HL-60/S4 treated with retinoic acid at 250 ng/mL for 4 days and 3 days (cell line): ENCODE measurements at regions not wholly inside any gene's neighbourhood (a gene's known extent, or its start where the extent isn't known, plus 50 kb on each side); places are given as distances from the start of the nearest gene placed in this dataset.

ENCODE experiments used
- in situ Hi-C: fragments of 300-500 bp; cut with MboI; formaldehyde crosslinking; loops from 2 replicates; pipeline ENCODE4 v1.7.0; 2022; ENCODE audit warnings: low sequenced_read_pairs

GRCh38 chr15:66940368-66940767, 125.0 kb upstream of the SMAD3 start:
- in situ Hi-C loops = loop anchor here (10.0 to 25.0 kb wide), 2 partner anchors 364 to 897 kb away; partner anchors contain the start of genes RNU6-1 and SKOR1

DNA sequence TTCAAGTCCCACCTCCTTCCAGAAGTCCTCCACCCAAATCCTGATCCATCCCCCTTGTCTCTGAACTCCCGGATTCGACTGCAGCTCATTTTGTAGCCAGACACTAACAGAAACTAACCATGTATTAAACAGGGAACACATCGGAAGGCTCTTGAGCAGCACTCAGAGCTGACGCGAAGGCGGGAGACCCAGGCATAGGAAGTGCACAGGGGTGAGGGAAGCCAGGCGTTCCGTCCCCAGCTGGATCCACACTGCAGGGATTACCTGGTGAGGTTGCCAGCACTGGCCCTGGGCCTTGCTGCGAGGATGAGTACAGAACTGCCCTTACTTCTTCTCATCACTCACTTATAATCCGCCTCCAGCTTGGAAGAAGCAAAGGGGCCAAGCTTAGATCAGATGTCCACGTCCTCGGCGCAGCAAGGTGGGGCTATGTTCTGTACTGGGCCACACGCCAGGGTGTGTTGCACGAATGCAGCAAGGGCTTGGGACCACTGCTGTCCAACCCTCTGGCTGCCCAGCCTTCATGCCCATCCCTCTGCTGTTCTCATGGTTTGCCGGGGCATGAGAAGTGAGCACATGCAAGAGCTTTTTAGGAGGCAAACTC, 124.2 kb upstream of the SMAD3 start:
- in situ Hi-C loops = loop anchor here (10.0 to 25.0 kb wide), 2 partner anchors 364 to 896 kb away; partner anchors contain the start of genes RNU6-1 and SKOR1

DNA sequence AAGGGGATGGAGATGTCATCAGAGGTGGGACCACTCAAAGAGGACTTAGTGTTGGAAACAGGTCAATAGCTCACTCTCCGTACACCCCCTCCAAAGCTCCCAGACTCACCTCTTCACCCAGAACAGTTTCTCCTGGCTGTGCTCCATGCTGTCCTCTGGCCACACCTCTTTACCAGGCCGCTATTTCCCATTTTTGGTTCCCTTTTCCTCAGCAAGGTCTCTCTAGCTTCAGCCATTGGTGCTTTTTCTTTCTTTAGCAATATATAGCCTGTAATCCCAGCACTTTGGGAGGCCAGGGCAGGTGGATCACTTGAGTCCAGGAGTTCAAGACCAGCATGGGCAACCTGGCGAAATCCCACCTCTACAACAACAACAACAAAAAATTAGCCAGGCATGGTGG, 123.6 kb upstream of the SMAD3 start:
- in situ Hi-C loops = loop anchor here (10.0 to 25.0 kb wide), 2 partner anchors 363 to 896 kb away; partner anchors contain the start of genes RNU6-1 and SKOR1

DNA sequence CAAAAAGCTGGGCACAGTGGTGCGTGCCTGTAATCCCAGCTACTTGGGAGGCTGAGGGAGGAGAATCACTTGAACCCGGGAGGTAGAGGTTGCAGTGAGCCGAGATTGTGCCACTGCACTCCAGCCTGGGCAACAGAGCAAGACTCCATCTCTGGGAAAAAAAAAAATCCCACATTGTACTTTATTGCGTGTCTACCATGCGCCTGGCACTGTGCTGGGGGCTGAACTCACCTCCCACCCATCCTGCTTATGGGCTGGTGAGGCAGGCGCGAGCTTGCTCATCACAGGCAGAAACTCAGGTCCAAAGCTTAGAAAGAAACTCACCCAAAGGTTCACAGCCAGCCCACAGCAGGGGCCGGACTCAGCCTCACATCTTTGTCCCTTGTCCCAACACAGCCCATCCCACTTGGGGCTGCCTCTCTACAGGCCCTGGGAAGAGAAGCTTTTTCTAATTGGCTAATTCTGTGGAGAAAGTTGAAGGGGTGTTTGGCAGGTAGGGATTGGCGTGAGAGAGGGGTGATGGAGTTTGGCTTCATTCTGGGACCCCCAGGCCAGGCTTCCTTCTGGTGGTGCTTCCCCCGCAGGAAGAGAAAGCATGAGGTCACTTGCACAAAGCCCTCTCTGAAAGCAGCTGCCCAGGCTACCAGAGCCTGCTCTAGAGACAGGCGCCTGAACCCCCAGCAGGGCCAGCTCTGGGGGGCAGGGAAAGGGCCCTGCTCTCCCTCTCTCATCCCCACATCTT, 122.6 kb upstream of the SMAD3 start:
- in situ Hi-C loops = loop anchor here (10.0 to 25.0 kb wide), 2 partner anchors 362 to 894 kb away; partner anchors contain the start of genes RNU6-1 and SKOR1

GRCh38 chr15:66943456-66944095, 121.8 kb upstream of the SMAD3 start:
- in situ Hi-C loops = loop anchor here (10.0 to 25.0 kb wide), 2 partner anchors 361 to 894 kb away; partner anchors contain the start of genes RNU6-1 and SKOR1

DNA sequence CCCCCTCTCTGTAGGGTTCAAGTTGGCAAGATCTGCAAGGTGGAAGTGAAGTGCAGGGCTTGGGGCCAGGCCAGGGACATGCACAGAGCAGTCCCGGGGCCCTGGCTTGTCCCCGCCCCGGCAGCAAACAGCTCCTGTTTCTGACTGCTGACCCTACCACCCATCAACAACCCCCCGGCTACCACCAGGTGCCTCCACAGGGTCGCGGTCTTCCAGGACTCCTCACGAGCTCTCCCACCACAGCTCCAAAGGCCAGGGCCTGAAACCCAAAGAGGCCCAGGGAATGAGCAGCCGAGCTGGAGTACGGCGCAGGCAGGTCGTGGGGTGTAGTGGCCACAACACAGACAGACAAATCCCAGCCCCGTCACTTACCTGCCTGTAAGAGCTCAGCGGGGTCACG, 121.3 kb upstream of the SMAD3 start:
- in situ Hi-C loops = loop anchor here (10.0 to 25.0 kb wide), 2 partner anchors 361 to 893 kb away; partner anchors contain the start of genes RNU6-1 and SKOR1

DNA sequence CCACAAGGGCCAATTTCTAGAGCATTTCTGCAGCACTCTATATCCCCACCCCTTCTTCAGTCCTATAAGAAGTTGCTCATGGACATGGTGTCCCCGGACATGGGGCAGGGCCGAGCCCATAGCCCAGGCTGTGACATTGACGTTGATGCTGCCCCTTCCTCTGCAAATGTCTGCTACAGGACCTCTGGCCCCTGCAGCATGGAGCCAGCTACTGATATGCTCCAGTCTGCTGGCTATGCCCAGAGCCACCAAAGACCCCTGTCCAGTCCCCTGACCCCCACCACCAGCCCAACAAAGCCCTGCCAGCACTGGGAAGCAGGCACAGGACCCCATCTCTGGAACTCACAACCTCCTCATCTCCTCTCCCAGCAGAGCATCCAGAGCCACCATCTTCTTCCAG, 120.1 kb upstream of the SMAD3 start:
- in situ Hi-C loops = loop anchor here (10.0 to 25.0 kb wide), 2 partner anchors 360 to 892 kb away; partner anchors contain the start of genes RNU6-1 and SKOR1

GRCh38 chr15:66945842-66946241, 119.6 kb upstream of the SMAD3 start:
- in situ Hi-C loops = loop anchor here (10.0 to 25.0 kb wide), 2 partner anchors 359 to 891 kb away; partner anchors contain the start of genes RNU6-1 and SKOR1

- in situ Hi-C loops = loop anchor here (10.0 to 25.0 kb wide), 2 partner anchors 358 to 891 kb away; partner anchors contain the start of genes RNU6-1 and SKOR1
Observed at GRCh38 chr15:66946578-66947164, 118.7 kb upstream of the SMAD3 start.

GRCh38 chr15:66947471-66947870, 117.9 kb upstream of the SMAD3 start:
- in situ Hi-C loops = loop anchor here (10.0 to 25.0 kb wide), 2 partner anchors 357 to 890 kb away; partner anchors contain the start of genes RNU6-1 and SKOR1

GRCh38 chr15:66948294-66948693, 117.1 kb upstream of the SMAD3 start:
- in situ Hi-C loops = loop anchor here (10.0 to 25.0 kb wide), 2 partner anchors 357 to 889 kb away; partner anchors contain the start of genes RNU6-1 and SKOR1

- in situ Hi-C loops = no loop called here
Observed at GRCh38 chr15:66950114-66950513, 115.3 kb upstream of the SMAD3 start.

DNA sequence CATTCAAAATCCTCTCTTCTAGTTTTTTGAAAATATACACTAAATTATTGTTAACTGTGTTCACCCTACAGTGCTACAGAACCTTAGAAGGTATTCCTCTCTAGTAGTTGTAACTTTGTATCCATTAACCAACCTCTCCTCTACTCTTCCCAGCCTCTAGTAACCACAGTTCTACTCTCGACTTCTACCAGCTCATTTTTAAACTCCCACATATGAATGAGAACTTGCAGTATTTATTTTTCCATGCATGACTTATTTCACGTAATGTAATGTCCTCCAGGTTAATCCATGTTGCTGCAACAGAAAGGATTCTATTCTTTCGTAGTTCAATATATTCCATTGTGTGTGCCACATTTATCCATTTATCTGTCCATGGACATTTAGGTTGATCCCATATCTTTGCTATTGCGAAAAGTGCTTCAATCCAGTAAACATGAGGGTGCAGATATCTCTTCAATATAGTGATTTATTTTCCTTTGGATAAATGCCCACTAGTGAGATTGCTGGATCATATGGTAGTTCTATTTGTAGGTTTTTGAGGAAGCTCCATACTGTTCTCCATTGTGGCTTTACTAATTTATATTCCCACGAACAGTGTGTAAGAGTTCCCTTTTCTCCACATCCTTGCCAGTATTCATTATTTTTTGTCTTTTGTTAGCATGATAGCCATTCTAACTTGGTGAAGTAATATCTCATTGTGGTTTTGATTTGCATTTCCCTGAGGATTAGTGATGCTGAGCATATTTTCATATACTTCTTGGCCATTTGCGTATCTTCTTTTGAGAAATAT, 113.7 kb upstream of the SMAD3 start:
- in situ Hi-C loops = no loop called here

DNA sequence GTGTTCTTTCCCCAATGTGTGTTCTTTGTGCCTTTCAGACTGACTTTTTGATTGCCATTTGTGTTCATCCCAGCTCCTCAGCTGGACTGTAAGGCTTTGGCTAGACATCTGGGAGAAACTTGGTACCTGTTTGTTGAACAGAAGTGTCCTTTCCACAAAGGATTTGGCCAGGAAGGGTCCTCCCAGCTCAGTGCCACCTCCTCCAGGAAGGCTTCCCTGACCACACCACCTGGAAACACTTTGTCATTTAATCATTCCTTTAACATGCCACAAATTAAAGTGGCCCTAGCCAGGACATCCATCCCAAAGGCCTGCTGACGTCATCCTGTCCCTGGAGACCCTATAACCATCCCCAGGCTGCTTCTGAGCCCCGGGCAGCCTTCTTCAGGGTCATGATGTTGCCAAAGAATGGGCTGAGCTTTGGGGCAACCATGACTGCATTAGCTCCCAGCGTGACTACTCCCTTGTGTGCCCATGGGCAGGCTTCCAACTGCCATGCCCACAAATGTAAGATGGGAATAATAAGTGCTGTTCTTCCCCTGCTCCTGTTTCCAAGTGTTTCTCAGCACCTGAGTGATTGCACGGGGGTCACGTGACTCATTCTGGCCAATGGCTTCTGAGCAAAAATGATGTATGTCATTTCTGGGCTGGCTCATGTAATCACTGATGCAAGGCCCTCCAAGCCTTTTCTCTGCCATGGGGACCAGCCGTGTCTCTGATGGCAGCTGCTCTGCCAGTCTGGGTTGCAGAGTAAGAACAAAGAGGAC, 112.5 kb upstream of the SMAD3 start:
- in situ Hi-C loops = no loop called here

- in situ Hi-C loops = no loop called here
Observed at GRCh38 chr15:66953523-66954229, 111.7 kb upstream of the SMAD3 start.

DNA sequence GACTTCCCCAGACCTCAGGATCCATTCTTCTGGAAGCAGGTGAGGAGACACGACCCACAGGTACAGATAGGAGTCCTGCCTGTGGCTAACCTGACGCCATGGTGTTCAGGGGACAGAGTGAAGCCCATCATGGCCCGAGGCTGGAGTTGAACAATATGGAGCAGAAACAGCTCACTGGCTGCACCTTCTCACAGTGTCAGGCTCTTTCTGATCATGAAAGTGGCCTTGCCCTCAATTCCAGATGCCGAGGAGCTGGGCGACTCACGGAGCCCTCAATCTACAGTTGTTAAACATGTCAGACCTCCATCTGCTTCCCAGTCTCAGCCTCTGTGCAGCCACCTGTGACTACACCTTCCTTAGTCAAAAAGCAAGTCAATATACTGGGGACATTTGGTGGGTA, 110.8 kb upstream of the SMAD3 start:
- in situ Hi-C loops = no loop called here

- in situ Hi-C loops = no loop called here
Observed at GRCh38 chr15:66955001-66955516, 110.3 kb upstream of the SMAD3 start.
